ENCODE measurements at regions not wholly inside any gene's neighbourhood (a gene's known extent, or its start where the extent isn't known, plus 50 kb on each side); places are given as distances from the start of the nearest gene placed in this dataset.
"Not testable (repeated sequence)": the region's sequence is repeated elsewhere in the genome, so short reads cannot be mapped to it uniquely, and the experiment has no call there.

DNA sequence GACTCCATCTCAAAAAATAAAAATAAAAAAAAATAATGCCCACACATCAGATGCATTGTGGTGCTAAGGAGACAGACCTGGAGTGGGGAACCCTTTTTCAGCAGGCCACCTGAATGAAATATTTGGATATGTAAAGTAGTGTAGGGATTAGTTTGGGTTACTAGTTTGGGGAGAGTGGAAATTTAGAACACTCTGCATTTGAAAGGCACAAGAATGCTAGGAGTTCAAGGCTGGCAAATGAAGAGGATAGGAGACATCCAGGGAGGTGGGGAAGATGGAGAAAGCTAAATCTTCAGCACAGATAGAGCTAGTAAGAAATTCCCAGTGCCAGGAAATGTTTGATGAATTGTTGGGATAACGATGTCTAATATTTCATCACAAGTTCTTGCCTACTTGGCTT lies 298.3 kb upstream of the ERCC4 start:
- DNase-seq (ENCODE audit: low read depth): no peak

- DNase-seq (ENCODE audit: low read depth): no peak
Observed at GRCh38 chr16:13628156-13628555, 291.8 kb upstream of the ERCC4 start.

DNA sequence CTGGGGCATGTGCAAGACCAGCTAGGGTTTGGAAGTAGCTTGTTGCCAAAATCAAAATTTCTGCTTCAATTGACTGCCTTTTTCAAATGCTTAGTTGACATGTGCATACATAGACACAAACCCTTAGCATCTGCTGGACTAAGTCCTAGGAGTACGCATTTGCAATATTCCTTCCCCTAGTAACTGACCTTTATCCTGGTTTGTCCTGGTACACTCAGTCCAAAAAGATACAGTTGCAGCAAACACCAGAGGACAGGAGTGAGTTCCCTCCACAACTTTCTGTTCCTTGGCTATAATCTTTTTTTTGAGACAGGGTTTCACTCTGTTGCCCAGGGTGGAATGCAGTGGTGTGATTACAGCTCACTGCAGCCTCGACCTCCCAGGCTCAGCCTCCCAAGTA lies 290.2 kb upstream of the ERCC4 start:
- DNase-seq (ENCODE audit: low read depth): no peak

DNA sequence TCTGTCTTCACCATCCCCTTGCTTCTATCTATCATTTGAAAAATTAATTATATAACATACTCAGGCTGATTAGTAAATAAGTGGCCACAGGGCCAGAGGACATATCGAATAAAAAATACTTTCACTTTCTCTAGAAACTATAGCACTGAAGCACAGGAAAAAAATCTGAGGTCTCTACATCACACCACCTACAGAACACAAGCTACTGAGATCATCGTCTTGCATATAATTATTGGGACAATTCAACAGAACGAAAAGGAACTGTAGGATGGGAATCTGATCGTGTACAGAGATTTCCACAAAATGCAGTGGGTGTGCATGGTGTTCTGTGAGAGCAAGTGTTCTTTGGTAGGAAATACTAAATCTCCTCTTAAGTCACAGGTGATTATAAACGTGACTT lies 289.6 kb upstream of the ERCC4 start:
- DNase-seq (ENCODE audit: low read depth): no peak

DNA sequence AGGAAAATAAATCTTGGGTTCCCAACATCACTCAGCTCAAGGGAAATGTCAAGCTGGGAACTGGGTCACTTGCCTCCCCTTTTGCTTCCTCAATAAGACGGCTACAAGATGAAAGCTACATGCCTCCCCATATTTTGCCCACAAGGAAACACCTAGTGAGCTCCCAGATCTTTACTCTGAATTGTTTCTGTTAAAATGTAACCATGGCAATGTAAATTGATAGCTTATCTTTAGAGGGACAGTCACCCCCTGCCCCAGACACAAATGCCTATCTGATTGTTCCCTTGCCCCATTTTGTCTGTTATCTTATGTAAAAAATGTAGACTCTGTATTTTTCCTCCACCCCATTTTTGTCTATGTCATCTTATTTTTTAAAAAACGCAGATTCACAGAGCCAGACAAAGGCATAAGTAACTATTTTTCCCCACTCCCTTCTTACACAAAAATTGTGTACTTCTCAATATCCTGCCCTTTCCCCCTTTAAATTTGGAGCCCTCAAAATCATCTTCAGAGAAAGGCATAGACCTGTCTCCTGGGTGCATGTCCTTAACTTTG lies 288.7 kb upstream of the ERCC4 start:
- no peak for DNase-seq (ENCODE audit: low read depth)

GRCh38 chr16:13631916-13632315 lies 288.0 kb upstream of the ERCC4 start:
- DNase-seq (ENCODE audit: low read depth): no peak

DNA sequence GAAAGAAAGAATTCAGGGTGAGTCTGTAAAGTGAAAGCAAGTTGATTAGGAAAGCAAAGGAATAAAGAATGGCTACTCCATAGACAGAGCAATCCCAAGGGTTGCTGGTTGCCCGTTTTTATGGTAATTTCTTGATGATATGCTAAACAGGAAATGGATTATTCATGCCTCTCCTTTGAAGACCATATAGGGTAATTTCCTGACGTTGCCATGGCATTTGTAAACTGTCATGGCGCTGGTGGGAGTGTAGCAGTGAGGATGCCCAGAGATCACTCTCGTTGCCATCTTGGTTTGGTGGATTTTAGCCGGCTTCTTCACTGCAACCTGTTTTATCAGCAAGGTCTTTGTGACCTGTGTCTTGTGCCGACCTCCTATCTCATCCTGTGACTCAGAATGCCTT lies 287.4 kb upstream of the ERCC4 start:
- DNase-seq (ENCODE audit: low read depth): not testable (repeated sequence)

DNA sequence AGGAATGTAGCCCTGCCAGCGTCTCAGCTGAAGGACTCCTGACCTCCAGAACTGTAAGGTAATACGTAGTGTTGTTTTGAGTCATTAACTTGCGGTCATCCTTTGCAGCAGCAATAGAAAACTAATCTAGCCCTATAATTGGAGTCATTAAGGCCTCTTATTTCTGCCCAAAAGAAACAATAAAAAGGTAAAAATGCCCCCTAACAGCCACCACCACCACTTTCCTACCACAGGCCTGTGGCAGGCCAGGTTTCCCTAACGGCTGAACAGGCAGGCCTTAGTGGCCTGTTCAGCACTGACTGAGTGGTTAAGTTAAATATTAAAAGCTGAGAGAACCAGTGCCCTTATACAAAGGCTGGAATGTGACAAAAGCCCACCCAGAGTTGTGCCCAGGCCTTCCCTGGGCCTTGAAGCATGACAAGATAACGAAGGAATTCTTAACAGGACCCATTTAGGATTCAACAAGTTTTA lies 286.5 kb upstream of the ERCC4 start:
- DNase-seq (ENCODE audit: low read depth): no peak

GRCh38 chr16:13634253-13634652 lies 285.7 kb upstream of the ERCC4 start:
- DNase-seq (ENCODE audit: low read depth): no peak

- no peak for DNase-seq (ENCODE audit: low read depth)
Observed at GRCh38 chr16:13634959-13635358, 285.0 kb upstream of the ERCC4 start.

GRCh38 chr16:13638218-13638617 lies 281.7 kb upstream of the ERCC4 start:
- no peak for DNase-seq (ENCODE audit: low read depth)

GRCh38 chr16:13643412-13643811 lies 276.5 kb upstream of the ERCC4 start:
- DNase-seq (ENCODE audit: low read depth): no peak

GRCh38 chr16:13645601-13646245 lies 274.2 kb upstream of the ERCC4 start:
- no peak for DNase-seq (ENCODE audit: low read depth)

DNA sequence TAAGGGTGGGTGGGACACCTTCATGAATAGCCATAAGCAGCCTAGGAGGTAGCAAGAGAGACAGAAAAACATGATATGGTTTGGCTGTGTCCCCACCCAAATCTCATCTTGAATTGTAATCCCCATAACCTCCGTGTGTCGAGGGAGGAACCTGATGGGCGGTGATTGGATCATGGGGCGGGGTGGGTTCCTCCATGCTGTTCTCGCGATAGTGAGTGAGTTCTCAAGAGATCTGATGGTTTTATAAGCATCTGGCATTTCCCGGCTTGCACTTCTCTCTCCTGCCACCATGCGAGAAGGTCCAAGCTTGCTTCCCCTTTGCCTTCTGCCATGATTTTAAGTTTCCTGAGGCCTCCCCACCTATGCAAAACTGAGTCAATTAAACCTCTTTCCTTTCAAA lies 259.1 kb upstream of the ERCC4 start:
- DNase-seq (ENCODE audit: low read depth): no peak

DNA sequence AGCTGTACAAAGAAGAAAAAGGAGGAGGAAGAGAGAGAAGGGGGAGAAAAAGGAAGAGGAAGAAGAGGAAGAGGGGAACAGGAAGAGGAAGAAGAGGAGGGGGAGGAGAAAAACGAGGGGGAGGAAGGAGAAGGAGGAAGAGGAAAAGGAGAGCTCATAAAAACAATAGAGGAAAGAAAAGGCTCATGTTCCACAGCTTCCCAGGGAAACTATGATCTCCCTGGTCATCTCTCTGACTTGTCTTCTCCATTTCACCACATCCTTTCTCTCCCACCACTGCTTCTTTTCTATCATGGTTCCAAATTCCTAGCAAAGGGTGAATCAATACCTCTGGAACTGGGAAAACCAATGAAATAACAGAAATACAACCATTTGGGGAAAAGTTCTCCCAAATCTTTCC lies 254.1 kb upstream of the ERCC4 start:
- DNase-seq (ENCODE audit: low read depth): no peak

DNA sequence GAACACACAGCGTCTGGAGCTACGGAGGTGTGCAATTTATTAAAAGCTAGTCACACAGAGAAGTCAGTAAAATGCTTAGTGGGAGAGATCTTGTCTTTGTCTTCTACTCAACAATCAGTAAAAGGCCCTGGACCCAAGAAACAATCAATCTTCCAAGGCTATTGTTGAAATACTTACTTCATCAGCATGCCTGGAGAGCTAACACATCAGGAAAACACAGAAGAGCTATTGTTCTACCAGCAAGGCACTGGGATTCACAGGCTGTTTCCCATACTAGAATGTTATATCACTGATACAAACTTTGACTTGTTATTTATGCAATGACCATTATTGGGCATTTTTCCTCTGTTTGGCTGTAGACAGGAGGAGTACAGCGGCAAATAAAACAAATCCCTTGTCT lies 247.8 kb upstream of the ERCC4 start:
- no peak for DNase-seq (ENCODE audit: low read depth)

GRCh38 chr16:13680021-13680889 lies 239.7 kb upstream of the ERCC4 start:
- DNase-seq (ENCODE audit: low read depth): peak; percentile 28

DNA sequence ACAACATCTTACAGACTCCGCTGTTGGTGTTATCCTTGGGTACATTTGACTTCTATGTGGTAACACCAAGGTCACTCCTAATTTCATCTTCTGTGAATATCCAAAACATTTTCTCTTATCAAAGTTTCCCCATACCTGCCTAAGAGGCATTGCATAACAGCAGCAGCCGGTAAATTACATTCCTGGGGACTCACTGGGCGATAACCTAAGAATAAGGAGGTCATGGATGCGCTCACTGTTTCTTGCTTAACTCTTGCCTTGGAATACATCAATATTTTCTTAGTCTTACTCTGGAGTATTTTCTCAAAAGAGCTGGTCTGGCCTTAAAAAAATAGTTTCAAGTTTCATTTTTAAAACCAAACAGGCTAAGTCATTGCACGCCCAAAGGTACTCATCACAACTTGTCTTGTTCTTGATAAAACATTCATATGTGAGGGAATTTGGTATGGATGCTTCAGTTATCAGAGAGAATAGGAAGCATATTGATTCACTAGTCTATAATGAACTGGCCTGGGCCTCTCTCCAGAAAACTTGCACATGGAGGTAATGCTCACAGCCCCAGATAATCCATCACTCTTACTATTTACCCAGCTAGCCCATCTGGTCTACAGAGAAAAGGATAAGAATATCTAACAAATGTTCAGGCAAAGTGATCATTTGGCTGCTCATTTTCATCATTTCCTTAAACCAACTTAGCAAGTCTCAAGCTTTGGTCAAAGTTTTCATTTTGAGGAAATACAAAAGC lies 235.0 kb upstream of the ERCC4 start:
- no peak for DNase-seq (ENCODE audit: low read depth)

- DNase-seq (ENCODE audit: low read depth): no peak
Observed at GRCh38 chr16:13696017-13696416, 223.9 kb upstream of the ERCC4 start.

GRCh38 chr16:13697013-13697412 lies 222.9 kb upstream of the ERCC4 start:
- no peak for DNase-seq (ENCODE audit: low read depth)

DNA sequence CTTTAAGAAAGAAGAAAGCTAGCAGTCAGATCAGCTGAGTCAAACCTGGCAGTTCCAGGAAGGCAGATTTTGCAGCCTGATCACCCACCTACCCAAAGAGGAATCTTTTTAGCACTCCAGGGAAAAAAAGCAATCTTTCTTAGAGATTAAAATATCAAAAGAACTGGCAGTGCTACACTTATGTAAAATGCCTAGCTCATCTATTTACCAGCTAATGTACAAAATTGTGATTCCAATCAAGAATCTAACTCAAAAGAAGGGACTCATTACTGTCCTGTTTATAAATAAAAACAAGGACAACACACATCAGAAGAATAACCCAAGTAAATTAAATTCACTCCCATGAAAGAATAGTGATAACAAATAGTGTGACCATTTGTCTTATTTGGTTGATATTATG lies 222.4 kb upstream of the ERCC4 start:
- DNase-seq (ENCODE audit: low read depth): no peak

DNA sequence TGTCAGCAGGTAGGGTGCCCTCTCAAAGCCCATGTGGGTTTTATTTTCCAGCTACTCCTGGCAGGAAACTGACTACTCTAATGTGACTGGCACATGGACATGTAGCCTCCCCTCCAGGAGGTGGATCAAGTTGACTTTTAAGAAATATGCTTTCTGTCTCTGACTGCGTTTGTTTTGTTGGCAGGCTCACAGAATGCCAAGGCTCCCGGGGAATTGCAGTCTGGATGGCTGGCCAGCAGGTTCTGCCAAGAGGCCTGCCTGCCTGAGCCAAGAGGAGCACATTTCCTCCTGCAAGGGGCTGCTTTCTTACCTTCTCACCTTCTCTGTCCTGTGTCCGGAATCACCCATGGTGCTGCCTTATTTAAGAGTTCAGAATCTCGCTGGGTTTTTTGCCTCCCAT lies 217.3 kb upstream of the ERCC4 start:
- DNase-seq (ENCODE audit: low read depth): no peak
